ENCODE measurements at regions not wholly inside any gene's neighbourhood (a gene's known extent, or its start where the extent isn't known, plus 50 kb on each side); places are given as distances from the start of the nearest gene placed in this dataset.
"Not testable (repeated sequence)": the region's sequence is repeated elsewhere in the genome, so short reads cannot be mapped to it uniquely, and the experiment has no call there.

- Histone ChIP-seq H3K27me3 (ENCODE audit: control insufficient read depth, insufficient read depth, low read length) (no peaks in the 10 kb centered on the region), H3K4me3 (ENCODE audit: low read length) (no peak overlapping the region), H3K36me3 (ENCODE audit: control insufficient read depth, insufficient read depth, low read length) (no peaks in the 10 kb centered on the region), H3K4me1 (ENCODE audit: control insufficient read depth, insufficient read depth, low read length) (no peaks in the 10 kb centered on the region), H3K27ac (ENCODE audit: low read length) (no peak overlapping the region), H3K9me3 (ENCODE audit: control insufficient read depth, insufficient read depth, low read length) (no peaks in the 10 kb centered on the region)
- Mint-ChIP-seq H3K4me1 (no peaks in the 10 kb centered on the region), H3K27ac (no peak overlapping the region), H3K36me3 (peaks cover 6% of the 10 kb centered on the region), H3K27me3 (ENCODE audit: low read depth in 2 of 2) (no peaks in the 10 kb centered on the region), H3K4me3 (no peak overlapping the region), H3K9me3 (peaks cover 16 to 27% of the 10 kb centered on the region in 2 donors)
- intact Hi-C loops (cut with micrococcal nuclease), result no loop called here
- TF ChIP-seq, protein P1, sequence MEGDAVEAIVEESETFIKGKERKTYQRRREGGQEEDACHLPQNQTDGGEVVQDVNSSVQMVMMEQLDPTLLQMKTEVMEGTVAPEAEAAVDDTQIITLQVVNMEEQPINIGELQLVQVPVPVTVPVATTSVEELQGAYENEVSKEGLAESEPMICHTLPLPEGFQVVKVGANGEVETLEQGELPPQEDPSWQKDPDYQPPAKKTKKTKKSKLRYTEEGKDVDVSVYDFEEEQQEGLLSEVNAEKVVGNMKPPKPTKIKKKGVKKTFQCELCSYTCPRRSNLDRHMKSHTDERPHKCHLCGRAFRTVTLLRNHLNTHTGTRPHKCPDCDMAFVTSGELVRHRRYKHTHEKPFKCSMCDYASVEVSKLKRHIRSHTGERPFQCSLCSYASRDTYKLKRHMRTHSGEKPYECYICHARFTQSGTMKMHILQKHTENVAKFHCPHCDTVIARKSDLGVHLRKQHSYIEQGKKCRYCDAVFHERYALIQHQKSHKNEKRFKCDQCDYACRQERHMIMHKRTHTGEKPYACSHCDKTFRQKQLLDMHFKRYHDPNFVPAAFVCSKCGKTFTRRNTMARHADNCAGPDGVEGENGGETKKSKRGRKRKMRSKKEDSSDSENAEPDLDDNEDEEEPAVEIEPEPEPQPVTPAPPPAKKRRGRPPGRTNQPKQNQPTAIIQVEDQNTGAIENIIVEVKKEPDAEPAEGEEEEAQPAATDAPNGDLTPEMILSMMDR (IDR thresholded peaks at IDR 0.05), result no peak
- DNase-seq (no peak), ATAC-seq (no peak)
- WGBS (ENCODE audit: insufficient coverage), result 91% methylated on average over 4 of the region's 4 CpGs
These were observed 386.9 kb upstream of the CNTNAP2 start for GRCh38 chr7:145729691-145730090.

DNA sequence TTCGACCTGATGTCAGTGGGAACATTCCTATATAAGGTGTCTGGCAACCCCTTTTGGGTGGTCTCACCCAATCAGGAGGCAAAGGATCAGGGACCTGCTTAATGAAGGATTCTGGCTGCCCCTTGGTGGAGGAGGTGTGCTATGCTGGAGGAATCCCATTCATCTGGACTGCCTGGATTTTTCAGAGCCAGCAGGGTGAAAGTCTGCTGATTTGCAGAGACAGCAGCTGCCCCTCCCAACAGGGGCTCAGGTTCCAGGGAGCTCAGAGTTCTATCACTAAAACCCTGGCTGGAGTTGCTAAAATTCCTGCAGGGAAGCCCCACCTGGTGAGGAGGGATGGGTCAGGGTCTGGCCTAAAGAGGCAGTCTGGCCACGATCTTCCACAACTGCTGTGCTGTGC, 398.5 kb upstream of the CNTNAP2 start:
- TF ChIP-seq, protein P1 (IDR thresholded peaks at IDR 0.05), result no peak
- no peak overlapping the region for H3K4me3 ChIP-seq (ENCODE audit: low read length)
- intact Hi-C loops (cut with micrococcal nuclease), result no loop called here
- ATAC-seq, result no peak
- H3K27ac Mint-ChIP-seq, result no peak overlapping the region
- peaks cover 18 to 29% of the 10 kb centered on the region in 2 donors for H3K9me3 Mint-ChIP-seq
- no peaks in the 10 kb centered on the region for H3K4me1 ChIP-seq (ENCODE audit: control insufficient read depth, insufficient read depth, low read length)
- no peaks in the 10 kb centered on the region for H3K36me3 Mint-ChIP-seq
- no peaks in the 10 kb centered on the region for H3K27me3 ChIP-seq (ENCODE audit: control insufficient read depth, insufficient read depth, low read length)
- H3K27ac ChIP-seq (ENCODE audit: low read length), result no peak overlapping the region
- 67% methylated on average over 2 of the region's 2 CpGs for WGBS (ENCODE audit: insufficient coverage)
- no peaks in the 10 kb centered on the region for H3K27me3 Mint-ChIP-seq (ENCODE audit: low read depth in 2 of 2)
- no peaks in the 10 kb centered on the region for H3K4me1 Mint-ChIP-seq
- H3K9me3 ChIP-seq (ENCODE audit: control insufficient read depth, insufficient read depth, low read length), result peaks cover 19% of the 10 kb centered on the region
- no peak for DNase-seq
- H3K4me3 Mint-ChIP-seq, result no peak overlapping the region
- no peaks in the 10 kb centered on the region for H3K36me3 ChIP-seq (ENCODE audit: control insufficient read depth, insufficient read depth, low read length)

GRCh38 chr7:145700488-145700887, 416.1 kb upstream of the CNTNAP2 start:
- H3K4me1 Mint-ChIP-seq, result no peaks in the 10 kb centered on the region
- DNase-seq (no peak), ATAC-seq (no peak)
- H3K4me3 ChIP-seq (ENCODE audit: low read length), result no peak overlapping the region
- H3K36me3 Mint-ChIP-seq, result peaks cover 8% of the 10 kb centered on the region
- peaks cover 7 to 32% of the 10 kb centered on the region in 2 donors for H3K9me3 Mint-ChIP-seq
- H3K36me3 ChIP-seq (ENCODE audit: control insufficient read depth, insufficient read depth, low read length), result no peaks in the 10 kb centered on the region
- intact Hi-C loops (cut with micrococcal nuclease), result no loop called here
- no peak overlapping the region for H3K4me3 Mint-ChIP-seq
- H3K27ac Mint-ChIP-seq, result no peak overlapping the region
- WGBS (ENCODE audit: insufficient coverage), result 29% methylated on average over 1 of the region's 3 CpGs
- TF ChIP-seq, protein P1 (IDR thresholded peaks at IDR 0.05), result no peak
- no peaks in the 10 kb centered on the region for H3K4me1 ChIP-seq (ENCODE audit: control insufficient read depth, insufficient read depth, low read length)
- no peaks in the 10 kb centered on the region for H3K27me3 ChIP-seq (ENCODE audit: control insufficient read depth, insufficient read depth, low read length)
- no peak overlapping the region for H3K27ac ChIP-seq (ENCODE audit: low read length)
- H3K9me3 ChIP-seq (ENCODE audit: control insufficient read depth, insufficient read depth, low read length), result peaks cover 4% of the 10 kb centered on the region
- no peaks in the 10 kb centered on the region for H3K27me3 Mint-ChIP-seq (ENCODE audit: low read depth in 2 of 2)

- Histone ChIP-seq H3K9me3 (ENCODE audit: control insufficient read depth, insufficient read depth, low read length) (peaks cover 4% of the 10 kb centered on the region), H3K4me1 (ENCODE audit: control insufficient read depth, insufficient read depth, low read length) (no peaks in the 10 kb centered on the region), H3K4me3 (ENCODE audit: low read length) (no peak overlapping the region), H3K27ac (ENCODE audit: low read length) (no peak overlapping the region), H3K36me3 (ENCODE audit: control insufficient read depth, insufficient read depth, low read length) (no peaks in the 10 kb centered on the region), H3K27me3 (ENCODE audit: control insufficient read depth, insufficient read depth, low read length) (no peaks in the 10 kb centered on the region)
- Mint-ChIP-seq H3K27ac (no peak overlapping the region), H3K27me3 (ENCODE audit: low read depth in 2 of 2) (no peaks in the 10 kb centered on the region), H3K4me3 (no peak overlapping the region), H3K36me3 (peaks cover 8% of the 10 kb centered on the region), H3K4me1 (no peaks in the 10 kb centered on the region), H3K9me3 (peaks cover 5 to 29% of the 10 kb centered on the region in 2 donors)
- no peak for ATAC-seq
- 88% methylated on average over 5 of the region's 6 CpGs for WGBS (ENCODE audit: insufficient coverage)
- intact Hi-C loops (cut with micrococcal nuclease), result no loop called here
- no peak for DNase-seq
- TF ChIP-seq, protein P1 (IDR thresholded peaks at IDR 0.05), result no peak
These were observed 417.9 kb upstream of the CNTNAP2 start for GRCh38 chr7:145698526-145699262.

DNA sequence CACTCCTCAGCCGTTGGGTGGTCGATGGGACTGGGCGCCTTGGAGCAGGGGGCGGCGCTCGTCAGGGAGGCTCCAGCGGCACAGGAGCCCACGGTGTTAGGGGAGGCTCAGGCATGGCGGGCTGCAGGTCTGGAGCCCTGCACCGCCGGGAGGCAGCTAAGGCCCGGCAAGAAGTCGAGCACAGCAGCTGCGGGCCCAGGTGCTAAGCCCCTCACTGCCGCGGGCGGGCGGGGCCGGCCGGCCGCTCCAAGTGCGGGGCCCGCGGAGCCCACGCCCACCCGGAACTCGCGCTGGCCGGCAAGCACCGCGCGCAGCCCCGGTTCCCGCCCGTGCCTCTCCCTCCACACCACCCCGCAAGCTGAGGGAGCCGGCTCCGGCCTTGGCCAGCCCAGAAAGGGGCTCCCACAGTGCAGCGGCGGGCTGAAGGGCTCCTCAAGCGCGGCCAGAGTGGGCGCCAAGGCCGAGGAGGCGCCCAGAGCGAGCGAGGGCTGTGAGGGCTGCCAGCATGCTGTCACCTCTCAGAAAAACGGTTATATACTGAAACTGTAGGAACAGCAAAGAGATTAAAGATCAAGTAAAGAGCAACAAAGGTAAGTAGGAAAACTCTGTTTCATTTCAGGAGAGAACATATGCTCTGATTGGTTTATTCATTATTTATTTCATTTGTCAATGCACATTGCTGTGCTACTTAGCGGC, 419.0 kb upstream of the CNTNAP2 start:
- H3K4me1 ChIP-seq (ENCODE audit: control insufficient read depth, insufficient read depth, low read length); H3K27ac Mint-ChIP-seq; H3K4me1 Mint-ChIP-seq; H3K36me3 ChIP-seq (ENCODE audit: control insufficient read depth, insufficient read depth, low read length); H3K27me3 Mint-ChIP-seq (ENCODE audit: low read depth in 2 of 2); H3K9me3 ChIP-seq (ENCODE audit: control insufficient read depth, insufficient read depth, low read length); H3K4me3 Mint-ChIP-seq; H3K36me3 Mint-ChIP-seq; H3K27me3 ChIP-seq (ENCODE audit: control insufficient read depth, insufficient read depth, low read length); ATAC-seq; H3K4me3 ChIP-seq (ENCODE audit: low read length); intact Hi-C loops (cut with micrococcal nuclease); H3K27ac ChIP-seq (ENCODE audit: low read length); DNase-seq: not testable (repeated sequence)
- H3K9me3 Mint-ChIP-seq, result peaks cover 5 to 24% of the 10 kb centered on the region in 2 donors
- WGBS (ENCODE audit: insufficient coverage), result 97% methylated on average over 46 of the region's 49 CpGs
